Left ventricle myocardium inferior (tissue), 1 donor: ENCODE measurements at regions not wholly inside any gene's neighbourhood (a gene's known extent, or its start where the extent isn't known, plus 50 kb on each side); places are given as distances from the start of the nearest gene placed in this dataset.
"Not testable (repeated sequence)": the region's sequence is repeated elsewhere in the genome, so short reads cannot be mapped to it uniquely, and the experiment has no call there.

Experiments used
- DNase-seq: peaks from one replicate; pipeline ENCODE4 v3.0.0-alpha.2; 2020
- H3K27ac ChIP-seq: fragments of 200-600 bp; replicated peaks from 2 replicates; pipeline ENCODE4 v1.8.0; 2021
- H3K27me3 ChIP-seq: fragments of 200-600 bp; 2 replicates; pipeline ENCODE4 v1.8.0; 2021; ENCODE audit warnings: low read depth
- H3K36me3 ChIP-seq: fragments of 200-600 bp; 2 replicates; pipeline ENCODE4 v1.8.0; 2021
- H3K4me1 ChIP-seq: fragments of 200-600 bp; 2 replicates; pipeline ENCODE4 v1.8.0; 2021
- H3K4me3 ChIP-seq: fragments of 200-600 bp; 2 replicates; pipeline ENCODE4 v1.8.0; 2021; ENCODE audit warnings: mild to moderate bottlenecking, moderate library complexity
- H3K9me3 ChIP-seq: fragments of 200-600 bp; replicated peaks from 2 replicates; pipeline ENCODE4 v1.8.0; 2021
- intact Hi-C: fragments of 100-400 bp; cut with micrococcal nuclease; formaldehyde crosslinking; loops from one replicate; pipeline ENCODE4 v1.11.0; 2022
- TF ChIP-seq, protein P1 (sequence below): fragments of 200-600 bp; IDR thresholded peaks from 2 replicates; pipeline ENCODE4 v1.8.0; 2021; ENCODE audit warnings: antibody characterized with exemption, mild to moderate bottlenecking, borderline replicate concordance
- donor health status: DM: no; HTN: yes; CAD: no; lungs with severe emphysema.

DNA sequence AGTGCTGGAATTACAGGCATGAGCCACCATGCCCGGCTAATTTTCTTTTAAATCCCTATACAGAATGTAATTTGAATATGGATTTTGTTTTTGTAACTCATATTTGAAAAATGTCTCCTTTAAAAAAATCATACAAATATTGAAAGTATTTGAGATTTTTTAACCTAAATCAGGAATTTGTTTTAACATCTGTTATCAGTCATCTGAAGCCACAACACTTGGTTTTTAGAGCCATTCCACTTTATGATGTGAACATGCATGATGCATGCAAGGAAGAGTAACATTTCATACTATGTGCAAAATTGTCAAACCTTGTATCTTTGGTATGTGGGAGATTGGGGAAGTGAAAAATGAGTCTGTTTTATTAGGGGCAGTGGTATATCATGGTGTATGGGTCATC, 124.5 kb upstream of the AHI1 start:
- Histone ChIP-seq H3K9me3 (peaks cover 6% of the 10 kb centered on the region), H3K4me3 (no peak overlapping the region), H3K27ac (no peak overlapping the region), H3K4me1 (no peaks in the 10 kb centered on the region), H3K36me3 (no peaks in the 10 kb centered on the region), H3K27me3 (no peaks in the 10 kb centered on the region)
- intact Hi-C loops: no loop called here
- DNase-seq: no peak
- TF ChIP-seq, protein P1, sequence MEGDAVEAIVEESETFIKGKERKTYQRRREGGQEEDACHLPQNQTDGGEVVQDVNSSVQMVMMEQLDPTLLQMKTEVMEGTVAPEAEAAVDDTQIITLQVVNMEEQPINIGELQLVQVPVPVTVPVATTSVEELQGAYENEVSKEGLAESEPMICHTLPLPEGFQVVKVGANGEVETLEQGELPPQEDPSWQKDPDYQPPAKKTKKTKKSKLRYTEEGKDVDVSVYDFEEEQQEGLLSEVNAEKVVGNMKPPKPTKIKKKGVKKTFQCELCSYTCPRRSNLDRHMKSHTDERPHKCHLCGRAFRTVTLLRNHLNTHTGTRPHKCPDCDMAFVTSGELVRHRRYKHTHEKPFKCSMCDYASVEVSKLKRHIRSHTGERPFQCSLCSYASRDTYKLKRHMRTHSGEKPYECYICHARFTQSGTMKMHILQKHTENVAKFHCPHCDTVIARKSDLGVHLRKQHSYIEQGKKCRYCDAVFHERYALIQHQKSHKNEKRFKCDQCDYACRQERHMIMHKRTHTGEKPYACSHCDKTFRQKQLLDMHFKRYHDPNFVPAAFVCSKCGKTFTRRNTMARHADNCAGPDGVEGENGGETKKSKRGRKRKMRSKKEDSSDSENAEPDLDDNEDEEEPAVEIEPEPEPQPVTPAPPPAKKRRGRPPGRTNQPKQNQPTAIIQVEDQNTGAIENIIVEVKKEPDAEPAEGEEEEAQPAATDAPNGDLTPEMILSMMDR: no peak

DNA sequence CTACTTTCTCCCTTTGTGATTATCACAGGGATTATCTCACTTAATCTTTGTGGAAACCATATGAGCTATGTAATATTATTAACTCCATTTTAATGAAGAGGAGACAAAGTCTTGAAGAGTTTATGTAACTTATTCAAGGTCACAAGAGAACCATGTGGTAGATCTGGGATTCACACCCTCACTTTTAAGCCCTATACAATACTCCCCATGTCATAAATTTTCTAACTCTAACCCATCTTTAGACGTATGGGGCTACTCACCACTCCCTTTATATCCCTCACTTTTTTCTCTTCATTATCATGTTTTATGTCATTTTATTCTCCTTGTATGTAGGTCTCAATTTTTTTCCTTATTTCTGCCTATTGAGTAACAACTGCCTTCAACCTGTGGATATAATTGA, 126.4 kb upstream of the AHI1 start:
- Histone ChIP-seq H3K27me3 (no peaks in the 10 kb centered on the region), H3K27ac (no peak overlapping the region), H3K9me3 (peaks cover 6% of the 10 kb centered on the region), H3K4me3 (no peak overlapping the region), H3K36me3 (no peaks in the 10 kb centered on the region), H3K4me1 (no peaks in the 10 kb centered on the region)
- DNase-seq: no peak
- intact Hi-C loops: no loop called here
- TF ChIP-seq, protein P1: no peak

DNA sequence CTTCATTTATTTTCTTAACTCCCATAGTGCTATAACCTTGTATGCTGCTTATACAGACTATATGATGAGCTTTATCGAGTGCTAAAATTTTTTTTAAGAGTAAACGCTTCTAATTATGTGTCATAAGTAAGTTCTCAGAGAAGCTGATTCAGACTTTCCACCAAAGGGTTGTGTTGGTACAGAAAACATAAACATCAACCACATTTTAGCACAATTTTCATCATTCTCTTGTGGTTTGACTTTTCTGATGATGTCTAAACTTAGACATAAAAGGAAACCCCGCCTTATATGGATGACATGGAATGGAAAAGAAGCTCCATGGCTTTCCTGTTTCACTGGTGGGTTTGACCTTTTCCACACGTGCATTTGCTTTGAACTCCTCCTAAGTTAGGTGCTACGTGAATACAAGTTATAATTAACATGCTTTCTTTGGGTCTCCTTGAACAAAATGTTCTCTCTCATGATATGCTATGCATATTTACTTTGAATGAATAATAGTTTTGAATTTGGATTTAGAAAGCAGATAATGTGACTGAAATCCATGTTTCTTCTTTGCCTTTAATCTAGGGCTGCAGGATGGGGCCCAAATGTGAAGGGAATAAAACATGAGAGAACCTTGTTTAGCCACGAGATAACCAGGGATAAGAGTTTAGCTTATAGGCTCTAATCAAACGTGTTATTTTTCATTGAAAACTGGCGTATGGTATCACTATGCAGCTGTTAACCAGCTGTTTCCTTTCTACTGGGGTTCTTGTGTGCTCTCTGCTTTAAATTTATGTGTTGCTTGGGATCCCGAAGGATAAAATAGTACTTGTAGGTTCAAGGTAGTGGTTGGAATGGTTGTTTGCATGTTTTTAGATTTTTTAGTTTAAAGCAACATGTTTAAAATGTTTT, 127.1 kb upstream of the AHI1 start:
- Histone ChIP-seq H3K9me3 (peaks cover 6% of the 10 kb centered on the region), H3K36me3 (no peaks in the 10 kb centered on the region), H3K27ac (no peak overlapping the region), H3K27me3 (no peaks in the 10 kb centered on the region), H3K4me1 (no peaks in the 10 kb centered on the region), H3K4me3 (no peak overlapping the region)
- DNase-seq: no peak
- TF ChIP-seq, protein P1: no peak
- intact Hi-C loops: no loop called here

DNA sequence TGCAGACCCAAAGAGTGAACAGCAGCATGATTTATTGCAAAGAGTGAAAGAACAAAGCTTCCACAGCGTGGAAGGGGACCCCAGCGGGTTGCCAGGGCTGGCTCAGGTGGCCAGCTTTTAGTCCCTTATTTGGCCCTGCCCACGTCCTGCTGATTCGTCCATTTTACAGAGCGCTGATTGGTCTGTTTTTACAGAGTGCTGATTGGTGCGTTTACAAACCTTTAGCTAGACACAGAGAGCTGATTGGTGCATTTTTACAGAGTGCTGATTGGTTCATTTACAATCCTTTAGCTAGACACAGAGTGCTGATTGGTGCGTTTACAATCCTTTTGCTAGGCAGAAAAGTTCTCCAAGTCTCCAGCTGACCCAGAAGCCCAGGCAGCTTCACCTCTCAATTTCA, 128.5 kb upstream of the AHI1 start:
- H3K27me3 ChIP-seq, H3K27ac ChIP-seq, H3K4me1 ChIP-seq, intact Hi-C loops, H3K4me3 ChIP-seq, DNase-seq, H3K36me3 ChIP-seq, H3K9me3 ChIP-seq: not testable (repeated sequence)

DNA sequence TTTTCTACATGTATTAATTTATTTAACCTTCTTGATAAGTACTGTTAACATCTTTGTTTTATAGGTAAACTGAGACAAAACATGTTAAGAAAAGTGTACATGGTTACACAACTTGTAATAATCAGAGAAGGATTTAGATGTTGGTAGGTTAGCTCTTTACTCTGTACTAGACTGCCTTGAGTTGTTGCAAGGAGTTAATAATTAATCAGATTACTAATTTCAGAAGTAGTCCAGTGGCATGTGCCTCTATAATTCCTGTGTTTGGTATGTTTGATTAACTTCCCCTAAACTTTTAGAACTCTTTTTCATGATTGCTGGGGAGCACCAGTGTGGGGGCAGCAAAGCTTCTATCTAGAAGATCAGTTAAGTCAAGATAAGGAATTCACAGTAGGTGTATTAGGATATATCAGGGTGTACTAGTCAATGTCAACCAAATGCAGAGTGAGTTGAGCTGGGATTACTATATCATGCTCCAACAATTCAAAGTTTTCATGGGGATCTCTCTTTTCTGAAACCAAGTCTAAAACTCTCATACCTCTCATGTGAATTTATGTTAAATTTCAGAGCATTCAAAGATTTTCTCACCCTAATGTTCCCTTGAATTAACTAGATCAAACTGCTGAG, 129.7 kb upstream of the AHI1 start:
- Histone ChIP-seq H3K27ac (no peak overlapping the region), H3K9me3 (peaks cover 6% of the 10 kb centered on the region), H3K4me3 (no peak overlapping the region), H3K36me3 (no peaks in the 10 kb centered on the region), H3K27me3 (no peaks in the 10 kb centered on the region), H3K4me1 (peaks cover 17% of the 10 kb centered on the region)
- intact Hi-C loops: no loop called here
- TF ChIP-seq, protein P1: no peak
- DNase-seq: no peak

DNA sequence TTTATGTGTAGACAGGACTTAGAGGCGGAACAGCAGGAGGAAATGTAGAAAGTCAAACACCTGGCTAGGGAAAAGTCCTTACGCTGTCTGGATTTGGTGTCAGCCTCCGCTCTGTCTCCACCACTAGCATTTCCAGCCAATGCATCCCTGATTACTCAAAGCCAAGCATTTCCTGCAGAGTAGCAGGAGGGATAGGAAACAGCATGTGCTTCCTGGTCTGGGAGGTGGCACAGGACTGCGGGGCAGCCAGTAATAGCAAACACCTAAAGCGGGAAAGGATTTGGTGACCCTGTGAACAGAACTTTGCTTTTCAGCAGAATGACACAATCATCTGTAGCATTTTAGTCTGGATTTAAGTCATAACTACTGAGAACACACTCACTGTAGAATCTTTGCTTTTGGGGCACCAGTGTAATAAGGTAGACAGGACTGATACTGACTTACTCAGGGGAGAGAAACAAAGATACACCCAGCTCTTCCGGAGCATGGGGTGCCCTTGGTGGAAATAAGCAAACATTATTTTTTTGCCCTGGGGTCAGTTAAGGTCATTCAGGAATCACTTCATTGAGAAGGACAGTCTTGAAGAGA, 133.3 kb upstream of the AHI1 start:
- Histone ChIP-seq H3K4me1 (peaks cover 17% of the 10 kb centered on the region), H3K9me3 (peaks cover 6% of the 10 kb centered on the region), H3K36me3 (no peaks in the 10 kb centered on the region), H3K27ac (peak overlapping the region; percentile 27), H3K27me3 (no peaks in the 10 kb centered on the region), H3K4me3 (no peak overlapping the region)
- no peak for DNase-seq
- intact Hi-C loops: no loop called here
- TF ChIP-seq, protein P1: no peak
